Endodermal cell (in vitro differentiated cells): ENCODE measurements at regions not wholly inside any gene's neighbourhood (a gene's known extent, or its start where the extent isn't known, plus 50 kb on each side); places are given as distances from the start of the nearest gene placed in this dataset.

ENCODE experiments used
- DNase-seq: peaks from one replicate; pipeline ENCODE4 v3.0.0-alpha.2; 2017
- H3K27ac ChIP-seq: 2 replicates; pipeline ENCODE4 v1.5.1; 2013; ENCODE audit warnings: mild to moderate bottlenecking, low read depth, low read length, moderate library complexity
- H3K27me3 ChIP-seq: 2 replicates; pipeline ENCODE4 v1.6.1; 2013; ENCODE audit warnings: mild to moderate bottlenecking, low read length, moderate library complexity; ENCODE audit not compliant: insufficient read depth, control insufficient read depth, poor library complexity, severe bottlenecking
- H3K36me3 ChIP-seq: 2 replicates; pipeline ENCODE4 v1.7.0; 2013; ENCODE audit warnings: mild to moderate bottlenecking, low read length, moderate library complexity; ENCODE audit not compliant: control insufficient read depth, insufficient read depth
- H3K4me1 ChIP-seq: one replicate; pipeline ENCODE4 v1.7.0; 2013; ENCODE audit warnings: low read length; ENCODE audit not compliant: control insufficient read depth, insufficient read depth
- H3K4me3 ChIP-seq: 2 replicates; pipeline ENCODE4 v1.5.1; 2013; ENCODE audit warnings: mild to moderate bottlenecking, low read length, moderate library complexity
- H3K9ac ChIP-seq: 2 replicates; pipeline ENCODE4 v1.6.1; 2013; ENCODE audit warnings: mild to moderate bottlenecking, low read length, moderate library complexity; ENCODE audit not compliant: poor library complexity, severe bottlenecking; ENCODE audit errors: extremely low read depth
- H3K9me3 ChIP-seq: 2 replicates; pipeline ENCODE4 v1.6.1; 2013; ENCODE audit warnings: mild to moderate bottlenecking, low read length, moderate library complexity; ENCODE audit not compliant: control insufficient read depth
- H3K27ac Mint-ChIP-seq: 2 replicates; pipeline ENCODE4 v1.8.0; 2020; ENCODE audit warnings: mixed read lengths
- H3K27me3 Mint-ChIP-seq: 2 replicates; pipeline ENCODE4 v1.8.0; 2021; ENCODE audit warnings: mild to moderate bottlenecking, mixed read lengths; ENCODE audit not compliant: insufficient read depth
- H3K36me3 Mint-ChIP-seq: 2 replicates; pipeline ENCODE4 v1.8.0; 2020; ENCODE audit warnings: low read depth, mixed read lengths
- H3K4me1 Mint-ChIP-seq: 2 replicates; pipeline ENCODE4 v1.8.0; 2020; ENCODE audit warnings: mixed read lengths
- H3K4me3 Mint-ChIP-seq: 2 replicates; pipeline ENCODE4 v1.8.0; 2020; ENCODE audit warnings: mild to moderate bottlenecking, moderate library complexity, mixed read lengths
- H3K9me3 Mint-ChIP-seq: 2 replicates; pipeline ENCODE4 v1.8.0; 2020; ENCODE audit warnings: mild to moderate bottlenecking, mixed read lengths
- WGBS, 2 experiments: methylation state at CpG; one replicate each; pipeline versions ENCODE4 v1.1.5 to v1.1.7; 2013; ENCODE audit warnings: missing lambda C conversion rate in 2 of 2, mixed read lengths in 1 of 2; ENCODE audit not compliant: insufficient coverage in 1 of 2, insufficient read length in 1 of 2; 5-methylcytosine and 5-hydroxymethylcytosine counted together
- TF ChIP-seq, protein P1 (sequence below): fragments of 200-600 bp; sonication (generic); conservative IDR thresholded peaks from 2 replicates; pipeline ENCODE4 v1.5.0; 2021; ENCODE audit warnings: antibody characterized with exemption, mild to moderate bottlenecking

GRCh38 chr2:106941372-106941993, 55.5 kb upstream of the ST6GAL2 start:
- H3K9ac ChIP-seq = no peak overlapping the region
- no peaks in the 10 kb centered on the region for H3K4me1 ChIP-seq
- H3K27ac Mint-ChIP-seq = no peak overlapping the region
- no peaks in the 10 kb centered on the region for H3K9me3 Mint-ChIP-seq
- no peaks in the 10 kb centered on the region for H3K36me3 ChIP-seq
- no peaks in the 10 kb centered on the region for H3K27me3 ChIP-seq
- no peaks in the 10 kb centered on the region for H3K27me3 Mint-ChIP-seq
- WGBS, 2 experiments = 84 to 90% methylated on average over 10 to 18 of the region's 18 CpGs
- no peak overlapping the region for H3K4me3 ChIP-seq
- no peak for DNase-seq
- no peaks in the 10 kb centered on the region for H3K36me3 Mint-ChIP-seq
- H3K27ac ChIP-seq = no peak overlapping the region
- H3K4me1 Mint-ChIP-seq = no peaks in the 10 kb centered on the region
- no peak overlapping the region for H3K4me3 Mint-ChIP-seq
- H3K9me3 ChIP-seq = peaks cover 8% of the 10 kb centered on the region
- TF ChIP-seq, protein P1, sequence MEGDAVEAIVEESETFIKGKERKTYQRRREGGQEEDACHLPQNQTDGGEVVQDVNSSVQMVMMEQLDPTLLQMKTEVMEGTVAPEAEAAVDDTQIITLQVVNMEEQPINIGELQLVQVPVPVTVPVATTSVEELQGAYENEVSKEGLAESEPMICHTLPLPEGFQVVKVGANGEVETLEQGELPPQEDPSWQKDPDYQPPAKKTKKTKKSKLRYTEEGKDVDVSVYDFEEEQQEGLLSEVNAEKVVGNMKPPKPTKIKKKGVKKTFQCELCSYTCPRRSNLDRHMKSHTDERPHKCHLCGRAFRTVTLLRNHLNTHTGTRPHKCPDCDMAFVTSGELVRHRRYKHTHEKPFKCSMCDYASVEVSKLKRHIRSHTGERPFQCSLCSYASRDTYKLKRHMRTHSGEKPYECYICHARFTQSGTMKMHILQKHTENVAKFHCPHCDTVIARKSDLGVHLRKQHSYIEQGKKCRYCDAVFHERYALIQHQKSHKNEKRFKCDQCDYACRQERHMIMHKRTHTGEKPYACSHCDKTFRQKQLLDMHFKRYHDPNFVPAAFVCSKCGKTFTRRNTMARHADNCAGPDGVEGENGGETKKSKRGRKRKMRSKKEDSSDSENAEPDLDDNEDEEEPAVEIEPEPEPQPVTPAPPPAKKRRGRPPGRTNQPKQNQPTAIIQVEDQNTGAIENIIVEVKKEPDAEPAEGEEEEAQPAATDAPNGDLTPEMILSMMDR = no peak

- WGBS, 2 experiments = 50% methylated on average over 2 of the region's 3 CpGs; no CpG with 5 or more reads in 1 of the 2 experiments
- no peaks in the 10 kb centered on the region for H3K27me3 Mint-ChIP-seq
- Histone ChIP-seq H3K36me3 (no peaks in the 10 kb centered on the region), H3K27ac (no peak overlapping the region), H3K27me3 (no peaks in the 10 kb centered on the region), H3K9me3 (peaks cover 8% of the 10 kb centered on the region), H3K4me1 (no peaks in the 10 kb centered on the region), H3K9ac (no peak overlapping the region), H3K4me3 (no peak overlapping the region)
- no peaks in the 10 kb centered on the region for H3K36me3 Mint-ChIP-seq
- TF ChIP-seq, protein P1 = no peak
- H3K27ac Mint-ChIP-seq = no peak overlapping the region
- no peaks in the 10 kb centered on the region for H3K4me1 Mint-ChIP-seq
- DNase-seq = no peak
- peaks cover 4% of the 10 kb centered on the region for H3K9me3 Mint-ChIP-seq
- no peak overlapping the region for H3K4me3 Mint-ChIP-seq
Measured at GRCh38 chr2:106943468-106944200, 57.7 kb upstream of the ST6GAL2 start.

GRCh38 chr2:106944215-106944614, 58.2 kb upstream of the ST6GAL2 start:
- Mint-ChIP-seq H3K9me3 (peaks cover 4% of the 10 kb centered on the region), H3K36me3 (no peaks in the 10 kb centered on the region), H3K4me3 (no peak overlapping the region), H3K27me3 (no peaks in the 10 kb centered on the region), H3K4me1 (no peaks in the 10 kb centered on the region), H3K27ac (no peak overlapping the region)
- no peak for DNase-seq
- Histone ChIP-seq H3K27me3 (no peaks in the 10 kb centered on the region), H3K4me3 (no peak overlapping the region), H3K9me3 (peaks cover 8% of the 10 kb centered on the region), H3K27ac (no peak overlapping the region), H3K9ac (no peak overlapping the region), H3K4me1 (no peaks in the 10 kb centered on the region), H3K36me3 (no peaks in the 10 kb centered on the region)
- 88 to 100% methylated on average over 1 to 5 of the region's 5 CpGs for WGBS, 2 experiments
- TF ChIP-seq, protein P1 = no peak
